ENCODE measurements at regions not wholly inside any gene's neighbourhood (a gene's known extent, or its start where the extent isn't known, plus 50 kb on each side); places are given as distances from the start of the nearest gene placed in this dataset.

- H3K36me3 ChIP-seq: no peaks in the 10 kb centered on the region
- no peaks in the 10 kb centered on the region for H3K9me3 ChIP-seq
- peaks cover 0 to 15% (median 0%) of the 10 kb centered on the region in 9 donors for H3K4me1 ChIP-seq
- intact Hi-C loops (cut with DNase I): loop anchor here in 1 of 10 donors (5.0 kb wide), 1 partner anchor 1025 kb away; no protein-coding TSS in a partner anchor
- H3K4me3 ChIP-seq: no peak overlapping the region
- DNase-seq: peak in 1 of 2 donors; percentile 26
- no peaks in the 10 kb centered on the region for H3K27me3 ChIP-seq
- WGBS, 2 donors: 40 to 42% methylated on average over 5 of the region's 5 CpGs
- no peak for TF ChIP-seq CTCF (IDR thresholded peaks at IDR 0.05)
- H3K27ac ChIP-seq: peak overlapping the region in 6 of 10 donors; percentile 11 to 65 (median 54)
- peak in 4 of 8 donors; percentile 37 to 61 (median 59) for ATAC-seq
Observed at GRCh38 chr5:53362521-53362941, 117.9 kb upstream of the FST start.

- Histone ChIP-seq H3K4me1 (peaks cover 0 to 15% (median 0%) of the 10 kb centered on the region in 9 donors), H3K27me3 (no peaks in the 10 kb centered on the region), H3K9me3 (no peaks in the 10 kb centered on the region), H3K36me3 (no peaks in the 10 kb centered on the region), H3K4me3 (no peak overlapping the region), H3K27ac (no peak overlapping the region)
- no peak for TF ChIP-seq CTCF (IDR thresholded peaks at IDR 0.05)
- no peak for DNase-seq
- intact Hi-C loops (cut with DNase I): loop anchor here in 1 of 10 donors (5.0 kb wide), 1 partner anchor 1023 kb away; no protein-coding TSS in a partner anchor
- no peak for ATAC-seq
- WGBS, 2 donors: 62 to 67% methylated on average over 3 of the region's 3 CpGs
Observed at GRCh38 chr5:53364061-53364460, 116.4 kb upstream of the FST start.

GRCh38 chr5:53366245-53366644 lies 114.2 kb upstream of the FST start:
- no peaks in the 10 kb centered on the region for H3K27me3 ChIP-seq
- ATAC-seq: no peak
- WGBS, 2 donors: 93 to 94% methylated on average over 5 of the region's 5 CpGs
- H3K27ac ChIP-seq: no peak overlapping the region
- intact Hi-C loops (cut with DNase I): no loop called here
- no peaks in the 10 kb centered on the region for H3K36me3 ChIP-seq
- H3K4me1 ChIP-seq: peaks cover 0 to 15% (median 0%) of the 10 kb centered on the region in 9 donors
- no peaks in the 10 kb centered on the region for H3K9me3 ChIP-seq
- TF ChIP-seq CTCF (IDR thresholded peaks at IDR 0.05): no peak
- H3K4me3 ChIP-seq: no peak overlapping the region
- no peak for DNase-seq

- Histone ChIP-seq H3K4me3 (no peak overlapping the region), H3K36me3 (no peaks in the 10 kb centered on the region), H3K27ac (no peak overlapping the region), H3K27me3 (no peaks in the 10 kb centered on the region), H3K4me1 (peaks cover 0 to 7% (median 0%) of the 10 kb centered on the region in 9 donors), H3K9me3 (peaks cover 0 to 3% (median 0%) of the 10 kb centered on the region in 11 donors)
- no peak for TF ChIP-seq CTCF (IDR thresholded peaks at IDR 0.05)
- DNase-seq (no peak), ATAC-seq (no peak)
- intact Hi-C loops (cut with DNase I): no loop called here
- 95 to 98% methylated on average over 1 of the region's 1 CpG for WGBS, 2 donors
Observed at GRCh38 chr5:53367727-53368126, 112.7 kb upstream of the FST start.
